ENCODE measurements at regions not wholly inside any gene's neighbourhood (a gene's known extent, or its start where the extent isn't known, plus 50 kb on each side); places are given as distances from the start of the nearest gene placed in this dataset.

DNA sequence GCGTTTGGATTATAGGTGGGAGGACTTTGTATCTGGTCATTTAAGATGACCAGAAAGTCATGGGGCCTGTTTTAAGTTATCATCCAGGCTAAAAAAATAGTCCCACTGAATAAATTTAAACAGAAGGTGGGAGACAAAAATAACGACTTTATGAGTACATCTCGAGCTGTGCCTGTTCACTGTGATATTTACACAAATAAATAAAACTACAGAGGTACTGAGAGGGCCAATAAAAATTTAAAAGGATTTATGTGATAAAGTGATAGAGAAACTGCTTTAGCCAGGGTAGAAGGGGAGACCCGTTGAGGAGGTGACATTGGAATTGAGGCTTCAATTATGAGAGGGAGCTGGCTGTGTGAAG lies 53.4 kb upstream of the PMEPA1 start:
- no peak for DNase-seq (ENCODE audit: low spot score)

DNA sequence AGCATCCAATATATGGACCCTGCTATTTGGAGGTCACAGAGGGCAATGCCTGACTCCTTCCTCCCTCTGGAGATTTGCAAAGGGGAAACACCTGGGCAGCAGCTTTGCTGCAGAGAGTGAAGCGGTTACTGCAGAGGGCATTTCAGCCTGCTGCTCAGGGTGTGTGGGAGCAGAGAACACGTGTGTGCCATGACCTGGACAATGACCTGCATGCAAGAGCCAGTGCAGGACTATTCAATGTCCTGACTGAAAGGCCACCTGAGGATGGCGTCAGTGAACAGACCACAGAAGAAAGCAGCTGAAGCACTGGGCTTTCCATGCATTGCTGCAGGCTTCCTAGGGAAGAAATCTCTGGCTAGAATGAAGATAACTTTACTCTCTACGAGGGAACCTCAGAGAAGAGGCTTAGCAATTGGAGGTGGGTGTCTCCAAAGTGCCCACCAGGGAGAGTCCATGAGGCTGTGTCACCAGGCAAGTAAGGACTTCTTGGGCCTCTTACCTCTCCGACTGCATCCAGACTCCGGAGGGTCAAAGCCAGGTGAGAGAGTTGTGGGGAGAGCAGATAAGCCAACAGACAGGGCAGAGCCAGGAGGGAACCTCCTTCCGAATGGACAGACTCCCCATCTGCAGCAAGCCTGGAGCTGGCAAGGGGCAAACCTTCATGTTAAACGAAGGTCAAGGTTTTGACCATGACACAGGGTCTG lies 52.9 kb upstream of the PMEPA1 start:
- DNase-seq (ENCODE audit: low spot score) = no peak

DNA sequence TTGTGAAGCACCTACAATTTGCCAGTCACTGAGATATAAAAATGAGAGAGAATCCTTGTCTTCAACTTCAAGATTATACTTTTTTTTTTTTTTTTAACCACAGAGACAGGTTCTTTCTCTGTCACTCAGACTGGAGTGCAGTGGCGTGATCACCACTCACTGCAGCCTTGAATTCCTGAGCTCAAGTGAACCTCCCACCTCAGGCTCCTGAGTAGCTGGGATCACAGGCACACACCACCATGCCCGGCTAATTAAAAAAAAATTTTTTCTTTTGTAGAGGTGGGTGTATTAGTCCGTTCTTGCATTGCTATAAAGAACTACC lies 51.6 kb upstream of the PMEPA1 start:
- DNase-seq (ENCODE audit: low spot score) = no peak

DNA sequence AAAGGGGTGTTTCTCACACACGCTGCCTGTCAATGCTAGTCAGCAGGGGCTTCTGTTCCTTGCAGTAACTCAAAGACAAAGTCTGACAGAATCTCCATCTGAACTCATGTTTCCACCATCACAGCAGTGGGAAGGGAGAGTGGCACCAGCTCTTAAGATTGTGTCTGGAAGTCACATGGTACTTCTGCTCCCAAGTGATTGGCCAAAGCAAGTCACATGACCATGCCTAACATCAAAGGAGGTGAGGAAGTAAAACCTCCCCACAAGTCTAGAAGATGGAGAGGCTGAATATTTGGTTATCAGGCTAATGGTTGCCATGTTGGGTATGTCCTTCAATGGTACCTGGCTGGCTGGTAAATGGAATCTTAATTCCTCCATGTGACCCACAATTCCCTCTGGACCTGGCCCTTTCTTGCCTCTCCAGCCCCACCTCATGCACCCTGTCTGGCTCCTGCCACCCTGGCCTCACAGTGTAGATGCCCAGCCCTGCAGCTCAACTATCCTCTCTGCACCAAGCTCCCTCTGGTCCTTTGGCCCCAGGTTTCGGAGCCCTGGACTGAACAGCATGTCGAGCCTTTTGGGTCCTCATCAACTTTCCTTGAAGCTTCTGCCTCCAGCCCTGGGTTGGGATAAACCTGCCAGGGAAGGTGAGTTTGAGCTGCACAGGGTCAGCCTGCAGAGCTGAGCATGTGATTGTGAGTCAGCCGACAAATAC lies 51.0 kb upstream of the PMEPA1 start:
- no peak for DNase-seq (ENCODE audit: low spot score)

DNA sequence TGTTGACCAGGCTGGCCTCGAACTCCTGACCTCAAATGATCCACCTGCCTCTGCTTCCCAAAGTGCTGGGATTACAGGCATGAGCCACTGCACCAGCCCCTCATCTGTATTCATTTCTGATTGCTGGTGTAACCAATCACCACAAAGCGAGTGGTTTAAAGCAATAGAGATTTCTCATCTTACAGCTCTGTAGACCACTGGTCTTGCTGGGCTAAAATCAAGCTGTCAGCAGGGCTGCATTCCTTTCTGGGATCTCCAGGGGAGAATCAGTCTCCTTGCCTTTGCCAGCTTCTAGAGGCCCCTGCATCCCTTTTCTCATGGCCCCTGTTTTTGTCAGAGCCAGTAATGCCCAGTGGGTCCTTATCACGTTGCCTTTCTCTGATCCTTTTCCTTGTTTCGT lies 49.9 kb upstream of the PMEPA1 start:
- no peak for DNase-seq (ENCODE audit: low spot score)
